ENCODE measurements at regions not wholly inside any gene's neighbourhood (a gene's known extent, or its start where the extent isn't known, plus 50 kb on each side); places are given as distances from the start of the nearest gene placed in this dataset.
"Not testable (repeated sequence)": the region's sequence is repeated elsewhere in the genome, so short reads cannot be mapped to it uniquely, and the experiment has no call there.

DNA sequence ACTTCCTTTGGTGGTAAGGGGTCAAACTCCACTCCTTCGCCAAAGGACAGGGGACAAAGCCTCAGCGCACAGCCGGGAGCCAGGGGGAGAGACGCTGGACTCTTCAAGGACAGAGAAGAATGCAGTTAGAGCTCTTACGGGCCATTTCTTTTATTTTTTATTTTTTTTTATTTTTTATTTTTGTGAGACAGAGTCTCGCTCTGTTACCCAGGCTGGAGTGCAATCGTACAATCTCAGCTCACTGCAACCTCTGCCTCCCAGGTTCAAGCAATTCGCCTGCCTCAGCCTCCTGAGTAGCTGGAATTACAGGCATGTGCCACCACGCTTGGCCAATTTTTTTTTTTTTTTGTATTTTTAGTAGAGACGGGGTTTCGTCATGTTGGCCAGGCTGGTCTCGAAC, 93.2 kb upstream of the RPH3AL start, which contains the start of gene RFLNB:
RFLNB (minus strand) TSS at position 101 of the 400 bp plus-strand sequence.
- DNase-seq, result not testable (repeated sequence)

- no peak for DNase-seq
These were observed 92.4 kb upstream of the RPH3AL start for GRCh38 chr17:444879-445454.

DNA sequence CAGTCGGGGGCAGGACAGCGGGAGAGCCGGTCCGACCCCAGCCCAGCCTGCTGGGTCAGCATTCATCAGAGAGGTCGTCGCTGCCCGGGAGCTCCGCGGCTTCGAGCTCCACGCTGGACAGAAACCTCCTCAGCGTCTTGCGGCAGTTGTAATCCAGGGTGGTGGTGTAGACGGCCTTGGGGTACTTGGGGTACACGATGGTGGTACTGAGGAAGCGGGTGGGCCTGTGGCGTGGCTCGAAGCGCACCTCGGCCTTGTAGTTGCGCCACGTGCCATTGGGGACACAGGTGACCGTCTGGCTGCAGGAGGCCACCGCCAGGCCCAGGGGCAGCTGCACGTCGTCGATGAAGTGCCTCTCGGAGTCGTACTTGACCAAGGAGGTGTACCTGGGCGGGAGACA, 90.5 kb upstream of the RPH3AL start:
- no peak for DNase-seq

DNA sequence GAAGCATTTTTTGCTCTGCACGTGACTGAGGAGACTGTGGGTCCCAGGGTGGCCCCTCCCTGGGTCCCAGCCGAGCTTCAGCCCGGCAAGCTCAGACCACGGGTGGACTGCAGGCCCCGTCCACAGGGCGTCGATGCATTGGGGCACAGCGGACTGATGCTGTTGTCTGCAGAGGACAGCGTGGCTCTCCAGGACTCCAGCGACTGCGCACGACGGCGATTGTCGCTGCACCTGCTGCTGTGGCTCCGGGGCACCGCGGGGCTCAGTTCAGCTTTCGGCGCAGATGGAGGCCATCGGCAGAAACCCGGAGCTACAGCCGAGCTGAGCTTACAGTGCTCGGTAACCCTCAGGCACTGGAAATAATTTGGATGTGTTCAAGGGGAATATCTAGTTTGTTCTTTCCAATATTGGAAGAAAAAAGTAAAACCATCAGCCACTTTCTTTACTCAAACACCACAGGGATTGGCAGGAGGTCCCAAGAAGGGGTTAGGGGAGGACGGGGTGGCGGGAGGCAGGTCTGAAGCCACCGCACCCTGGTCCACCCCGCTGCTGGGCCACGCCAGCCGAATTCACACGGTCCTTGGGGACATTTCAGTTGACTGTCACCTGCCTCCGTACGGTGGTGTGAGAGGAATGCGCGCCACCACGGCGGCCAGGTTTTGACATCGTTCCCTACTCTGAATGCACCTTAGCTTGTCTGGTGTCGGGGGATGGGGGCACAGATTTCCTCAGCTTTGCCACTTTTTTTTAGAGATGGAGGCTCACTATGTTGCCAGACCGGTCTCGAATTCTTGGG, 88.7 kb upstream of the RPH3AL start:
- no peak for DNase-seq

- no peak for DNase-seq
These were observed 85.6 kb upstream of the RPH3AL start for GRCh38 chr17:438191-438590.

GRCh38 chr17:437545-437944, 84.9 kb upstream of the RPH3AL start:
- DNase-seq, result no peak

GRCh38 chr17:436571-436970, 84.0 kb upstream of the RPH3AL start:
- DNase-seq, result no peak

DNA sequence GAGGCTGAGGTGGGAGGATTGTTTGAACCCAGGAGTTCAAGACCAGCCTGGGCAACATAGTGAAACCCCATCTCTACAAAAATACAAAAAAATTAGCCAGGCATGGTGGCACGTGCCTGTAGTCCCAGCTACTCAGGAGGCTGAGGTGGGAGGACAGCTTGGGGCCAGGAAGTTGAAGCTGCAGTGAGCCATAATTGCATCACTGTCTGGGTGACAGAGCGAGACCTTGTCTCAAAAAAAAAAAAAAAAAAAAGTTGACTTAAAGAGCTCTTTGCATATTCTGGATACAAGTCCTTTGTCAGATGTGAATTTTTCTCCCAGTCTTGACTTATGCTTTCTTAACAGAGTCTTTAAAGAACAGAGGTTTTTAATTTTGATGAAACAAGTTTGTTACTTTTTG, 79.9 kb upstream of the RPH3AL start:
- DNase-seq, result not testable (repeated sequence)

DNA sequence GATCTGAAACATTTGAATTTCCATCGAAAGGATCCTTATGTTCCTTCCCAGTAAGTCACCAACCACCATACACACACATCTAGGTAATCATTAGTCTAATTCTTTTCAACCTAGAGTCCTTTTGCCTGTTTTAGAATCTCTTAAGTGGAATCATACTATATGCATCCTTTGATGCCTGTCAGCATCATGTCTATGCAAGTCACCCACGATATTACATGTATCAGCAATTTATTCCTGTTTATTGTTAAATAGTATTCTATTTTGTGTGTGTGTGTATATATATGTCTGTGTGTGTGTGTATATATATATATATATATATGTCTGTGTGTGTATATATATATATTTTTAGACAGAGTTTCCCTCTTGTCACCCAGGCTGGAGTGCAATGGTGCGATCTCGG, 78.9 kb upstream of the RPH3AL start:
- DNase-seq, result no peak

DNA sequence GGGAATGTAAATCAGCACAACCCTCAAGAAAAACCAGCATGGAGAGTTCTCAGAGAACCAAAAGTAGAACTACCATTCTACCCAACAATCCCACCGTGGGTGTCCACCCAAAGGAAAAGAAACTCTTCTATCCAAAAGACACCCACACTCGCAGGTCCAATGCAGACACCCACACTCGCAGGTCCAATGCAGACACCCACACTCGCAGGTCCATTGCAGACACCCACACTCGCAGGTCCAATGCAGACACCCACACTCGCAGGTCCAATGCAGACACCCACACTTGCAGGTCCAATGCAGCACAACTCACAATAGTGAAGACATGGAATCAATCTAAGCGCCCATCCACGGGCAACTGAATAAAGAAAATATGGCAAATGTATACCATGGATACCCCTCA, 77.0 kb upstream of the RPH3AL start:
- DNase-seq, result no peak

DNA sequence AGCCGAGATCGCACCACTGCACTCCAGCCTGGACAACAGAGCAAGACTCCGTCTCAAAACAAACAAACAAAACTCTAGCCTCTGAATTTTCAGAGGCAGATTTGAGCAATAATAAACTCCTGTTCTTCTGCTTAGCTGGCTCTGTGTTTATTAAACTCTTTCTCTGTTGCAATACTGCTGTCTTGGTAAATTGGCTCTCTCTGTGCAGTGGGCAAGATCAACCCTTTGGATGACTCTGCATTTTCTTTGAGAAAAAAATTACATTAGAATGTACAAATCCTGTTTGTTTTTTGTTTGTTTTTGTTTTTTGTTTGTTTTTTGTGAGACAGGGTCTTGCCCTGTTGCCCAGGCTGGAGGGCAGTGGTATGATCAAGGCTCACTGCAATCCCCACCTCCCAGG, 75.8 kb upstream of the RPH3AL start:
- no peak for DNase-seq

DNA sequence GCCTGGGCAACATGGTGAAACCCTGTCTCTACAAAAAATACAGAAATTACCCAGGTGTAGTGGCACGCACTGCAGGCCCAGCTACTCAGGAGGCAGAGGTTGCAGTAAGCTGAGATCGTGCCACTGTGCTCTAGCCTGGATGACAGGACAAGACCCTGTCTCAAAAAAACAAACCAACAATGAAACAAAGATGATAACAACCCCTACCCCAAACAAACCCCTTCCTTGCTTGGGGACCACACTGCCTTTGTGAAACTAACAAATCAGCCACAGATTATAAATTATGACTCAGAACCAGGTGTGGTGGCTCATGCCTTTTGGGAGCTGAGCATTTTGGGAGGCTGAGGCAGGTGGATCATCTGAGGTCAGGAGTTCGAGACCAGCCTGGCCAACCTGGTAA, 75.3 kb upstream of the RPH3AL start:
- DNase-seq, result no peak

GRCh38 chr17:427327-427726, 74.7 kb upstream of the RPH3AL start:
- no peak for DNase-seq

DNA sequence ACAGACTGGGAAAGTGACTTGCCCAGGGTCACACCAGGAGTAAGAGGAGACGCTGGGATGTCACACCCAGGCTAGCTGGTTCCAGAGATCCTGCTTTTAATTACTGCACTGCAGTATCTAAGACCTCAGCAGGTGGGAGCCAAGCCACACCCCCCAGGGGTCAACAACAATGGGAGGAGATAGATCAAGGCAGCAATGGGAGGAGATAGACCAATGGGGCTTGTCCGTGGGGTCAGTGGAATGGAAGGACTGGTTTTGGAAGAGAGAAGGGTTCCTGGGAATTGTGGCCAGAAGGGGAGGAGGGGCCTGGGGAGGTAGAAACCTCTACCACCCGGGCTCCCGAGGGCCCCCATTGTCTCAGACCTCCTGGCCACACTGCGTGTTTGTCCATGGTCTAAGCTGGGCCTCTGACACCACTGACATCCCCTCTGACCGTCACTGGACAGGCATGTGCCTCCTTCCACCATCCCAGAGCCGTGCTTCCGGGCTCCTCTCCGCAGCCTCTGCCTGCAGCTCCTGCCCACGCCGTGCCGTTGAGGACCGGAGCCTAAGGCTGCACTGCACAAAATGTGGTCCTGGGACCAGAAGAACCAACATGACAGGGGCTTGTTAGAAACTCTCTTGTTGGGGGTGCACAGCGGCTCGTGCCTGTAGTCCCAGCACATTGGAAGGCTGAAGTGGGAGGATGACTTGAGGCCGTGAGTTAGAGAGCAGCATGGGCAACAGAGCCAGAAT, 69.8 kb upstream of the RPH3AL start:
- no peak for DNase-seq

GRCh38 chr17:420479-421175, 68.0 kb upstream of the RPH3AL start:
- no peak for DNase-seq

- DNase-seq, result no peak
These were observed 66.6 kb upstream of the RPH3AL start for GRCh38 chr17:419073-419735.

DNA sequence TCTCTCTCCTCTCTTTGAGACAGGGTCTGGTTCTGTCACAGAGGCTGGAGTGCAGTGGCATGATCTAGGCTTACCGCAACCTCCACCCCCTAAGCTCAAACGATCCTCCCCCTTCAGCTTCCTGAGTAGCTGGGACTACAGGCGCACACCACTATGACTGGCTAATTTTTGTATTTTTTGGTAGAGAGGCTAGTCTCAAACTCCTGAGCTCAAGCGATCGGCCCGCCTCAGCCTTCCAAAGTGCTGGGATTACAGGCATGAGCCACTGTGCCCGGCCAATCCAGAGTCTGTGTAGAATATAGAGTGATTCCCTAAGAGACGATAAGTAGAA, 65.8 kb upstream of the RPH3AL start:
- DNase-seq, result no peak

GRCh38 chr17:417691-418420, 65.2 kb upstream of the RPH3AL start:
- DNase-seq, result no peak

DNA sequence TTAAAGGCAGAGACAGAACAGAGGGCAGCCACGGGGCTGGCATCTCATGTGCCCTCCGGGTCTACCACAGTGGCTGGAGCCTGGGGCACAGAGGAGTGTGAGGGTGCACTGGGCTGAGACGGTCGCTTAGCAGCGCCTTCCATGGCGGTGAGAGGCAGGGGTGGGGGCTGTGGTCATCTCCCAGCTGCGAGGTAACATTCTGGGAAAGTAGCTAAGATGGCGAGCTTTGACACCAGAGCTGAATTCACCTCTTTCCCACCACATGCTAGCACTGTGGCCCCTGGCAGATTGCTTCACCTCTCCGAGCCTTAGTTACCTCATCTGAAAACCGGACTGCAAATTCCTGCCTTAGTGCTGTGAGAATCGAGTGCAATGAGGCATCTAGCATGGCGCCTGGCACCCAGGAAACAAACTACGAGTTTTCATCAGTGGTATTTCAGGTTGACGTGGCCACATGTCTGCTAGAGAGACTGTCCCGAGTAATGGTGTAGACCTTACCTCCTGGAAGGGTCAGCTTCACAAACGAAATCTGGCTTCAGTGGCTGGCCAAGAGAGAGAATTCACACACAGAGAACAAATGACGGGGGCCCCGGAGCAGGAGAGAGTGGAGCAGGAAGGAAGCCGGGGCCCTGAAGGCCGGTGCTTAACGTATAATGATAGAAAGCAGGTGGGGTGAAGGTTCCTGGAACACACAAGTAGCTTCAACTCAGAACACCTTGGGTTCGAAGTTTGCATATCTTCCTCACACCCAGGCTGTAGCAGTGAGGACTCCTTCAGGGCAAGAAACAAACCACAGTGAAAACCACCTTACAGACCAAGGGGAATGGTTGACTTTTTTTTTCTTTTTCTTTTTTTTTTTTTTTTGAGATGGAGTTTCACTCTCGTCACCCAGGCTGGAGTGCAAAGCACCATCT, 63.9 kb upstream of the RPH3AL start:
- DNase-seq, result no peak

GRCh38 chr17:413706-414380, 61.2 kb upstream of the RPH3AL start:
- DNase-seq, result no peak

GRCh38 chr17:413016-413350, 60.4 kb upstream of the RPH3AL start:
- no peak for DNase-seq

Data from SW 1271 (cell line).